B cell (primary cell): ENCODE measurements at regions not wholly inside any gene's neighbourhood (a gene's known extent, or its start where the extent isn't known, plus 50 kb on each side); places are given as distances from the start of the nearest gene placed in this dataset.

Experiments used
- EZH2 ChIP-seq: IDR thresholded peaks from 2 replicates; pipeline ENCODE4 v1.6.1; 2012; ENCODE audit warnings: borderline replicate concordance, low read depth, mild to moderate bottlenecking, moderate library complexity, low read length; ENCODE audit not compliant: insufficient read depth, poor library complexity, severe bottlenecking
- TF ChIP-seq, protein P1 (sequence below): fragments of 200-600 bp; IDR thresholded peaks from one replicate; pipeline ENCODE4 v1.8.0; 2022; ENCODE audit warnings: antibody characterized with exemption, mild to moderate bottlenecking

- TF ChIP-seq, protein P1, sequence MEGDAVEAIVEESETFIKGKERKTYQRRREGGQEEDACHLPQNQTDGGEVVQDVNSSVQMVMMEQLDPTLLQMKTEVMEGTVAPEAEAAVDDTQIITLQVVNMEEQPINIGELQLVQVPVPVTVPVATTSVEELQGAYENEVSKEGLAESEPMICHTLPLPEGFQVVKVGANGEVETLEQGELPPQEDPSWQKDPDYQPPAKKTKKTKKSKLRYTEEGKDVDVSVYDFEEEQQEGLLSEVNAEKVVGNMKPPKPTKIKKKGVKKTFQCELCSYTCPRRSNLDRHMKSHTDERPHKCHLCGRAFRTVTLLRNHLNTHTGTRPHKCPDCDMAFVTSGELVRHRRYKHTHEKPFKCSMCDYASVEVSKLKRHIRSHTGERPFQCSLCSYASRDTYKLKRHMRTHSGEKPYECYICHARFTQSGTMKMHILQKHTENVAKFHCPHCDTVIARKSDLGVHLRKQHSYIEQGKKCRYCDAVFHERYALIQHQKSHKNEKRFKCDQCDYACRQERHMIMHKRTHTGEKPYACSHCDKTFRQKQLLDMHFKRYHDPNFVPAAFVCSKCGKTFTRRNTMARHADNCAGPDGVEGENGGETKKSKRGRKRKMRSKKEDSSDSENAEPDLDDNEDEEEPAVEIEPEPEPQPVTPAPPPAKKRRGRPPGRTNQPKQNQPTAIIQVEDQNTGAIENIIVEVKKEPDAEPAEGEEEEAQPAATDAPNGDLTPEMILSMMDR, result no peak
- TF ChIP-seq EZH2, result no peak
Measured at GRCh38 chr7:27409776-27410175, 167.2 kb downstream of the EVX1 start.
